GM12872 (cell line): ENCODE measurements at regions not wholly inside any gene's neighbourhood (a gene's known extent, or its start where the extent isn't known, plus 50 kb on each side); places are given as distances from the start of the nearest gene placed in this dataset.

Source experiments
- CTCF ChIP-seq: IDR thresholded peaks from 3 replicates; pipeline ENCODE4 v1.5.1; 2011; ENCODE audit warnings: low read depth, mild to moderate bottlenecking, low read length, moderate library complexity; ENCODE audit not compliant: insufficient read depth

- no peak for TF ChIP-seq CTCF
Observed at GRCh38 chr12:41892302-41892701, 252.4 kb downstream of the GXYLT1 start.

DNA sequence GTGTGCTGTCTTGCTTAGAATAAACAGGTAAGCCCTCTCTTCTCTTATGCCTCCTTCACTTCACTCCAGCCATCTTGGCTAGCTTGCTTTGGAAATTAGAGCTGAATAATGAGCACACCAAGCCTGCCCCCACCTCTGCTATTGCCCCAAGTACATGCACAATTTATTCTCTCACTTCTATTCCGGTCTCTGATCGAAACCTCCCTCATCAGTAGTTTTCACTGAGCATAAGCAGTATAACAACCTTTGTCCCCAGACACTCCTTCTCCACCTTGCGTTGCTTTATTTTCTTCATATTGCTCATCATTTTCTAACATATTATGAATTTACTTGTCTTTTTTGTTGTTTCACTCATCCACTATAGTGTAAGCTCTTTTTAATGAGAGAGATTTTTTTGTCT, 253.4 kb downstream of the GXYLT1 start:
- TF ChIP-seq CTCF = no peak

- TF ChIP-seq CTCF = no peak
Observed at GRCh38 chr12:41888285-41888684, 256.4 kb downstream of the GXYLT1 start.

DNA sequence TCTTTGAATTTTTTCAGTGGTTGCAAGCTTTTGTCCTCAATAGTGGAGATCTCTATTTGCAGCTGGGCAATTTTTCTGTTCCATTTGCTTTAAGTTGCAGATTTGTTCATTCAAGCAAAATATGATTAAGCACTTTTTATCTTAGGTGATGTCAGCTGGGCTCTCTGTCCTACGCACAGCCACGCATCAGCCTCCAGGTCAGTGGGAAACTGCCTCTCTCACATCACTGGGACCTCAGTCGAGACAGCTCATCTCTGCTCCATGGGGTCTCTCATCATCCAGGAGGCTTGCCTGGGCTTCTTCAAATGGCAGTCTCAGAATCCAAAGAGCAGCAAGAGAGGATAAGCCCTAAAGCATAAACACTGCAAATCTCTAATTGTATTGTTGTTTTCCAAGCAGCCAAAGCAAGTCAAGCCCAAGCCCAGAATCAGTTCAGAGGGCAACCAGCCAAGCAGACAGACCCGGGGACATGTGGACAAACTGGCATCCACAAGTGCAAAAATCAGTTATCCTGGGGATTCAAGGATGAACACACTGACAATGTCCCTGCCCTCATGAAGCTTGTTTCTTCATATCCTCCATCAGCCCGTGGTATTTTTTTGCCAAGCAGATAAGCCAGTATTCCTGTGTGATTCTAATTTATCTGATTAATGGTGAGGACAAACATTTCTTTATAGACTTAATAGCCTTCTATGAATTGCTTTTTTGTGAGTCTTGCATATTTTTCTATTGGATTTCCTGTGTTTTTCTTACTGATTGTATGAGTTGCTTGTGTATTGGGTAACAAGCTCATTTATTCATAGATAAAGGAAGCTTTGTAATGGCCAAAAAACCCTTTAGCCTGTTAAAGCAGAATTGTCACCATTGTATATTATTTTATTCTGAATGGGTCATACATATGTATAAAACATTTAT, 262.5 kb downstream of the GXYLT1 start:
- no peak for TF ChIP-seq CTCF

- no peak for TF ChIP-seq CTCF
Observed at GRCh38 chr12:41869432-41869831, 275.2 kb downstream of the GXYLT1 start.

- no peak for TF ChIP-seq CTCF
Observed at GRCh38 chr12:41866878-41867430, 277.7 kb downstream of the GXYLT1 start.

- TF ChIP-seq CTCF = no peak
Observed at GRCh38 chr12:41856228-41856627, 288.4 kb downstream of the GXYLT1 start.
